Mammary epithelial cell (primary cell): ENCODE measurements at regions not wholly inside any gene's neighbourhood (a gene's known extent, or its start where the extent isn't known, plus 50 kb on each side); places are given as distances from the start of the nearest gene placed in this dataset.

ENCODE experiments used
- EZH2 ChIP-seq: IDR thresholded peaks from 2 replicates; pipeline ENCODE4 v1.6.1; 2012; ENCODE audit warnings: low read length, inconsistent platforms, borderline replicate concordance
- TF ChIP-seq, protein P1 (sequence below), 2 donors: IDR thresholded peaks in 1 of 2; conservative IDR thresholded peaks in 1 of 2; 2 replicates each; pipeline ENCODE4 v1.5.1; 2011 to 2012; ENCODE audit warnings: inconsistent platforms in 2 of 2, low read length in 2 of 2, mild to moderate bottlenecking in 2 of 2, control low read depth in 1 of 2, low read depth in 1 of 2; ENCODE audit not compliant: insufficient read depth in 1 of 2; ENCODE audit errors: extremely low read depth in 1 of 2

DNA sequence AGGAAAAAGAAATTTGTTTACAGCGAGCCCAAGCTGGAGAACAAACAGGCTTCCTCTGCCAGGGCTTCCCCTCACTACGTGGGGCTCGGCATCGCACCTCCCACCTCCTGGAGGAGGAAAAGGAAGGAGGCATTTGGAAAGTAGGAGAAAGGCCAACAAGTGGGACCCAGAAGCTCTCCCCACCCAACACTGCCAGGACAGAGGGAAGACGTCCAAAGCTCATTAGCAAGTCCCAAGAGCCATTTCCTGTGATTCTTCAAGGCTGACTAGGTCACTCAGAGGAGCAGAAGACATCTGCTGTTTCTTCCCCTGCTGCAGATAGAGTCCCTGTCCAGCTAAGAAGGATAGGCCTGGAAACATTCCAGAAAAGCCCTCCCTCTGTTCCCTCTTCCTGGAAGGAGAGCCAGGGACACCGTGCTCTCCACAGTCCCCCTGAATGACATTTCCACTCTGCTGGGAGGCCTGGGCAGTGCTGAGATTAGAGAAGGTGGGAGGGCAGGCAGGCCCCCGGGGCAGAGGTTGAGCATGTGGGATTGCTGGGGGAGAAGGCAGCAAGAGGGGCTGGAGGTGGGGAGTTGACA, 57.0 kb upstream of the NEURL1B start:
- TF ChIP-seq, protein P1, sequence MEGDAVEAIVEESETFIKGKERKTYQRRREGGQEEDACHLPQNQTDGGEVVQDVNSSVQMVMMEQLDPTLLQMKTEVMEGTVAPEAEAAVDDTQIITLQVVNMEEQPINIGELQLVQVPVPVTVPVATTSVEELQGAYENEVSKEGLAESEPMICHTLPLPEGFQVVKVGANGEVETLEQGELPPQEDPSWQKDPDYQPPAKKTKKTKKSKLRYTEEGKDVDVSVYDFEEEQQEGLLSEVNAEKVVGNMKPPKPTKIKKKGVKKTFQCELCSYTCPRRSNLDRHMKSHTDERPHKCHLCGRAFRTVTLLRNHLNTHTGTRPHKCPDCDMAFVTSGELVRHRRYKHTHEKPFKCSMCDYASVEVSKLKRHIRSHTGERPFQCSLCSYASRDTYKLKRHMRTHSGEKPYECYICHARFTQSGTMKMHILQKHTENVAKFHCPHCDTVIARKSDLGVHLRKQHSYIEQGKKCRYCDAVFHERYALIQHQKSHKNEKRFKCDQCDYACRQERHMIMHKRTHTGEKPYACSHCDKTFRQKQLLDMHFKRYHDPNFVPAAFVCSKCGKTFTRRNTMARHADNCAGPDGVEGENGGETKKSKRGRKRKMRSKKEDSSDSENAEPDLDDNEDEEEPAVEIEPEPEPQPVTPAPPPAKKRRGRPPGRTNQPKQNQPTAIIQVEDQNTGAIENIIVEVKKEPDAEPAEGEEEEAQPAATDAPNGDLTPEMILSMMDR (conservative IDR thresholded peaks at IDR 0.05 in 1 of 2, IDR thresholded peaks at IDR 0.05 in 1 of 2; ENCODE audit: extremely low read depth in 1 of 2, insufficient read depth in 1 of 2, low read depth in 1 of 2, low read length in 2 of 2), result no peak
- no peak for TF ChIP-seq EZH2
